HG03064 (cell line): ENCODE measurements at regions not wholly inside any gene's neighbourhood (a gene's known extent, or its start where the extent isn't known, plus 50 kb on each side); places are given as distances from the start of the nearest gene placed in this dataset.

Experiments used
- ATAC-seq: cut with Tn5 transposase; IDR thresholded peaks from one replicate; pipeline ENCODE4 v1.9.1; 2021; ENCODE audit warnings: low read depth; ENCODE audit not compliant: unreplicated experiment

DNA sequence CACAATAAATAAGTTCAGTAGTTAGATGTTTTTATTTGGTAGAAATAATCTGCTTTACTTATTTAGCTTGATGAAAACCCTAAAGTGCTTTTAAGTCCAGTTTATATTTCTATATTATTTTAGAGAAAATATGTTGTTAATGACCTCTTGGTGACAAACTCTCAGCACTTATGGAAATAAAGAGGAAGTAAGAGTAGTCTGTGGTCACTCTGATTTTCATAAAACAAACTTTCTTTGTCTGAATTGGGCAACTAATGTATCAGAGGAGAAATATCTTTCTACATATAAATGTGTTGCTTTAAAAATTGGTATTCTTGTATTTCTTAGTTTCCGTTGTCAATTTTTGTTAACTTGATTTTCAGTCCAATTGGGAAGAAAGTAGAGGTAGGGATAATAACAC, 878.9 kb upstream of the SEL1L start:
- ATAC-seq, result no peak

GRCh38 chr14:82414853-82415539, 881.3 kb upstream of the SEL1L start:
- no peak for ATAC-seq

GRCh38 chr14:82419933-82420332, 886.3 kb upstream of the SEL1L start:
- no peak for ATAC-seq

- no peak for ATAC-seq
These were observed 887.2 kb upstream of the SEL1L start for GRCh38 chr14:82420871-82421270.

- no peak for ATAC-seq
These were observed 887.6 kb upstream of the SEL1L start for GRCh38 chr14:82421286-82421685.

- no peak for ATAC-seq
These were observed 888.6 kb upstream of the SEL1L start for GRCh38 chr14:82422230-82422629.

- no peak for ATAC-seq
These were observed 891.6 kb upstream of the SEL1L start for GRCh38 chr14:82425261-82425660.

GRCh38 chr14:82431031-82431430, 897.4 kb upstream of the SEL1L start:
- no peak for ATAC-seq

DNA sequence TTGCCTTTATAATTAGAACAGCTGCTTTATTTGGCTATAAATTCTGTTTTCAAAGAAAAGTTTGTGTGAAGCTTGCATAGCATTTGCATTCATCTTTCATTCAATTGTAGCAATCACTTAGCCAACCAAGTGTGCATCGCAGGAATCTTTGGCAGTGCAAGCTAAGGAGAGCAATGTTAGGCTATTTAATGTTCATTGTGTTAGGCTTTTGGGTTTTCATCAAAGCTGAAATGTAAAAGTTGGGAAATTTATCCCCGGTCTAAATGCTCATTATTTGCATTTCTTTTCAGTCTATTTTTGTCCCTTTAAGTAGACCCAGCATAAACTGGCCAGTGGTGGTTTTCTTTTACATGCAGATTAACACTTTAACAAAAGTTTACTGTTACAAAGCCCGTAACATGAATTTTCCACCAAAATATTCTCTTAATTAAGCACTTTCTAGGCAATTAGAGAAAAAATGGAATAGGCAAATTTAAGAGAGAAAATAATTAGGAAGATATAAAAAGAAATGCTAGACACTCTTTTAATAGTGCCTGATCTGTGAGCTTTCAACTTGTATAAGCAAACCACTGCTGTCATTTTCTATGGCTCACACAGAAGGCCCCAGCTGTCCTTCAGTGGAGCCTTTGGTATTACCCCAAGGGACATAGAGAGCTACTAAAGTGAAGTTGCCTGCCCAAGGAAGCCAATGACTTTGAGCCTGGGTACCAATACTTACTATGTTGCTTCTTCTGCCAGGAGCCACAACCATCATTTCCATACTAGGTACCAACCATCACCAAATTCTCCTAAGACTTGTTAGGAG, 898.9 kb upstream of the SEL1L start:
- no peak for ATAC-seq

DNA sequence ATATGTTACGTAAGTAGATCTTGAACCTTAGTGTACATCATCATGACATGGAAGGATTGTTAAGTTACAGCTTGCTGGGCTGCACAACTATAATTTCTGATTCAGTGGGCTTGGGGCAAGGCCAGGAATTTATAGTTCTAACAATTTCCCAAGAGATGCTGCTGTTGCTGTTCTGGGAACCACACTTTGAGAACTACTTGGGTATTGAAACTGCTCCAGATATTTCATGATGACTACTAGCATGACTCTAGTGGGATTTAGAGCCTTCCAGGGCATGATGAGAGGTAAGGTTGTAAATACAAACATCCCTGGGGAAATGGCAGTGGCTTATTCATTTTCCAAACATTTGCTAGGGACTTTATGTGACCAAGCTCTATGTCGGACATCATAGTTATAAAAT, 904.8 kb upstream of the SEL1L start:
- no peak for ATAC-seq

DNA sequence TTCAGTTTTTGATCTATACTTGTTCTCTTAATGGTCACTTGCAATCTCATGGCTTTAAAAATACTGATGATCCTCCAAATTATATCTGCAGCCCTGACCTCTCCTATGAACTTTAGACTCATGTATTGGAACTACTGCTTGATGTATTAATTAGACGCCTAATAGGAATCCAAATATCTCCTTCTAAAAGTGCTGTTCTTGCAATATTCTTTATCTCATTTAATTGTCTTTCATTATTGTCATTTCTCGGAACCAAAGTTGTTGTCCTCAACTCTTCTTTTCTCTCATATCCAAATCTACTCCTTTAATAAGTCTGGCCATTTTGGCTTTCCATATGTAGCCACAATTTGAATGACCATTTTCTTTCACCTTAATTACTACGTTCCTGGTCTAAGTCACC, 907.6 kb upstream of the SEL1L start:
- no peak for ATAC-seq

GRCh38 chr14:82445810-82446570, 912.3 kb upstream of the SEL1L start:
- no peak for ATAC-seq

- ATAC-seq, result no peak
These were observed 913.9 kb upstream of the SEL1L start for GRCh38 chr14:82447586-82447985.

- no peak for ATAC-seq
These were observed 916.3 kb upstream of the SEL1L start for GRCh38 chr14:82449926-82450468.

DNA sequence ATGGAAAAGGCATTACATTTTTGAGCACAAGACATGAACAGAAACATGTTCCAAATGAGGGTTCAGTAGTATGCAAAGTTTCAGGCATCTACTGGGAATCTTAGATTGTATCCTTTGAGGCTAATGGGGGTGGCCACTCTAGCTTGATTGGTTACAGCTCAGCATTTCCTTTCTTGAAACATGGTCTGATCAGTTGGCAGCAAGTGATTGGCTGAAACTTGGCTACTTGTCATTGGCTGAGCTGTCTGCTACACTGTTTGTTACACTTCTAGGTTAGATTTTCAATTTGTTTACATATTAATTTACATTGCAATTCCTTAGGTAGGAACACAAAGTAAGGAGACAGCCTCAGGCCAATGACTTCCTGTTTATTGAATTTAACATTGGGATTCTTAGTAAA, 918.0 kb upstream of the SEL1L start:
- no peak for ATAC-seq

DNA sequence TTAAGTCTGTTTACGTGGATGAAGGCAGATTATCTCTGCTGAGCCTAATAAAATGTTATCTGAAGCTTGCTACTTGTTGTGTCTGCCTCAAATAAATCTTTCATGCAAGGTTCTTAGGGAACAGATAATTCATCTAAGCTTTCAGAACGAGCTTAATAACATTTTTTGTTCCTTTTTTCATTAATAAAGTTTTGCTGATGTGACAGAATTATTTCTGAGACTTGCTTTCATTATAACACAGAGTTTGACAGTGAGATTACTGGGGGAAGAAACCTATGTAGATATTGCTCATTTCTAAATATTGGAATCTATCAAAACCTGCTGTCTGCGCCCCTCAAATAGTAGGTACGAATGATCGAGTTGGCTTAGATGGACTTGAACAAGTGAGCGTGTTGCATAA, 948.7 kb upstream of the SEL1L start:
- no peak for ATAC-seq

DNA sequence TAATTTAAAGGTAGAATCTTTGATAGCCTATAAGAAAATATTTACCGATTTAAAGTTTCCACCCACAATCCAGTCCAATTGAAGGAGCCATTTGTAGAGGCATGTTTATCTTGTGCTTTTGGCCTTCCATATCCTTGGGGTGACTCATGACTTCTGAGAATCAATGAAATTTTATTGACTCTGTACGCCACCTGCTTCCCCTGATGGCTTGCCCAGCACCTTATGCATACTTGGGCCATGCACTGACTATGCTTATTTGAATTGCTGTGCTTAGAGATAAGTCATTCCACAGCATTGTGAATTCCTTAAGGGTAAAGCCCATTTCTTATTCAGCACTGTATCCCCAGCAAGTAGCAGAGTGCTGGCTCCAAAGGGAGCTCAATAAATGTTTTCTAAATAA, 954.8 kb upstream of the SEL1L start:
- no peak for ATAC-seq

- no peak for ATAC-seq
These were observed 956.7 kb upstream of the SEL1L start for GRCh38 chr14:82490397-82490796.

GRCh38 chr14:82492157-82492556, 958.5 kb upstream of the SEL1L start:
- no peak for ATAC-seq

GRCh38 chr14:82500222-82500621, 966.6 kb upstream of the SEL1L start:
- no peak for ATAC-seq

DNA sequence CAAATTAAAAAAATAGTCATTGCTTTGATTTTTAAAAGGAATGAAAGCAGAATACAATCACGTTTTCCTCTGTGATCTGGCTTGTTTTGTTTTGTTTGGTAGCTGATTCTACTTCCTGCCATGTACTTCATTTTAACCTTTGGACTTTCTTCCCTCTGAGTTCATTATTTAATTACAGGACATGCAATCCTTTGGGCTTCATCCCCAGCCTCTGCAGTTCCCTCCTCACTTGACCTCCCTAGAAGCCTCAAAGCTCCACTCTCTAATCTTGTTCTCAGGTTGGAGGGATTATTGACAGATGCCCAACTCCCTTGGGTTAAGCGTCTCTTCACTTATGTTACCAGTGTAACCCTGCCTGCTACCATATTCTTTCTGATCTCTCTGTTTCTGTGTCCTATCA, 967.9 kb upstream of the SEL1L start:
- no peak for ATAC-seq
